ENCODE measurements at regions not wholly inside any gene's neighbourhood (a gene's known extent, or its start where the extent isn't known, plus 50 kb on each side); places are given as distances from the start of the nearest gene placed in this dataset.

GRCh38 chr6:165944002-165944466 lies 223.6 kb downstream of the TBXT start:
- no peak for DNase-seq

- no peak for DNase-seq
These were observed 225.9 kb downstream of the TBXT start for GRCh38 chr6:165941786-165942185.

DNA sequence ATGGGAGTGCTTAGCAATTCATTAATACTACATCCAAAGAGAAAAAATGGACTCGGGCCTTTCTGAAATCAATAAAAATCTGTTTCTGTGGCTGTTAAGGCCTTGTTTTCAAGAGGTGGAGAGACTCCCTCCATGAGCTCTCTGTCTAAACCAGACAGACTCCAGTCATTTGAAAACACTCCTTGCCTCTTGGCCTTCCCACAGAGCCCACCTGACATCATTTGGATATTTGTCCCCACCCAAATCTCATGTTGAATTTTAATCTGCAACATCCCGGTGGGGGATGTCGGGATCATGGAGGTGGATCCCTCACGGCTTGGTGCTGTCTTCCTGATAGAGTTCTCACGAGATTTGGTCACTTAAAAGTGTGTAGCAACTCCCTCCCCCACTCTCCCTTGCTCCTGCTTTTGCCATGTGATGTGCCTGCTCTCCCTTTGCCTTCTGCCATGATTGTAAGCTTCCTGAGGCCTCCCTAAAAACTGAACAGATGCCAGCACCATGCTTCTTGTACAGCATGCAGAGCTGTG lies 226.3 kb downstream of the TBXT start:
- DNase-seq, result no peak

- DNase-seq, result no peak
These were observed 227.3 kb downstream of the TBXT start for GRCh38 chr6:165940366-165940765.

DNA sequence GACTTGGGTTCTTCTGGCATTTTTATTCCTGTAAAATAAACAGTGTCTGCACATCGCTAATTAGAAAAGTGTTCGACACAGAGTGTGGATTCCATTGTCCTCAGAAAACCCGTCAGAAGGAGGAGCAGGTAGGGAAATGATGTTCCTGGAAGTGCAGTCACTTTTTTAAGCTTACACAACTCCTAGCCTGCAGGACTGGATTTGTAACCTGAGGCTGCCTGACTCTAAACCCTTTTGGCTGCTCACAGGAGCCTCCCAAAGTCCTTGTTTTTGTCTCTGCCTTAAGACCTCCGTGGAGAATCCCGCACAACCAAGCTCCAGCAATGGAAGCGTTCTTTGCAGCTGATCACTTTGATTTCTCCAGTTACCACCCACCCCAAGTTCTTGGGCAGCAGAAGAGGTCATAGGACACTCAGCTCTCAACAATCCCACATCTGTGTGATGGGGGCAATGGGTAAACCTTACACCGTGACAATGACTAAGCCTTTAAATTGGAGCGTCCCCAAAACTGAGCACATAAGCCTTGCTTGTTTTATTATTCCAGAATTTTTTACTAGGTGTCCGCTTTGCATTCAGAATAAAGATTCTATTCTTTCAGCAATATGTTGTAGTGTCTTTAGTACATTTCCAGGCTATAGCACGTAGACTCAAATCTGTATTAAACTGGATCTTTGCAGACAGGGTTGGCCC lies 227.9 kb downstream of the TBXT start:
- no peak for DNase-seq

DNA sequence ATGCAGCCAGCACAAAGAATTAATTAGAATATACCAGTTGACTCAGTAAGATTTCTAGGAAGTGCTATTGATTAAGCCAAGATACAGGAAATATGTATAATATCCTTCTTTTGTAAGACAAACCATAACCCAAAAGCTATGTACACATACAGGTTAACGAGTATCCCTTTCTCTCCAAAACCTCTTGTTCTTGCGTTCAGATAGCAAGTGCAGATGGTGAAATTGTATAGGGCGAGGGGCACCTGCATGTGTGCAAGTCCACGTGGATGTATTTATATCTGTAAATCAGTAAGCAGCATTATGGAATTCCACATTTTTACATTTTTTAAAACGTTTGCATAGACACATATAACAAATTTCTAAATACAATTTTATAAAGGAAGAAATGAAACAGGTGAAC lies 228.6 kb downstream of the TBXT start:
- no peak for DNase-seq

DNA sequence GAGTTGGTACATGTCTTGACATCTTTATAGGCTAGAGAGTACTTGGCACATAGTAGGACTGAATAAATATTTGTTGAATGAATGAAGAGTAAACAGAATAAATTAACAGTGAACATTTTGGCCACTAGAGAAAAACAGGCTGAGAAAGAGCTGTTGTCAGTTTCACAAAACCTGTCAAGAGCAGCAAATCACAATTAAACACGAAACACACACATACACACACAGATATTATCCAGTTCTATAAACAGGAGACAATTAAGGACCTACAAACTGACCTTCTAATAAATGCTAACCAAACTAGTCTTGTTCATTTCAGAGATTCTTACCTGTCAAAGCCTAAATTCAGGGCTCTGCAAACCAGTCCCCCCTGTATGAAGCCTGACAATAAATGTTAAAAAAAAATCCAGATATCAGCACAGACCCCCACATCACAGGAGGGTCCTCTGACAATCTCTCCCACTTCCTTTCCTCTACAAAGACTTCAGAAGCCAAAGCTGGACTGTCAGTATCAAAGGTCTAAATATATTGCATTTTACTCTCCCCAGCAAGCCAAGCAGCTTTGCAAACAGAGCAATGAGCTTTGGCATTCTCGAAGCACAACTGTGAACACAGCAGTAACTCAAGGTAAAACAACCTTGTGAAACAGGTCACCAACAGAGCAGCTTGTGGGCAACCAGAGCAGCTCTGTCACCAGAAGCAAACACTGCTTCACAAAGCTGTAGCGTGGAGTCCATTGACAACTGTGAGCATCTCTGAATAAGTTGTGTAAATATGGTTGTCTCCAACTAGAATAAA lies 229.9 kb downstream of the TBXT start:
- DNase-seq, result no peak

DNA sequence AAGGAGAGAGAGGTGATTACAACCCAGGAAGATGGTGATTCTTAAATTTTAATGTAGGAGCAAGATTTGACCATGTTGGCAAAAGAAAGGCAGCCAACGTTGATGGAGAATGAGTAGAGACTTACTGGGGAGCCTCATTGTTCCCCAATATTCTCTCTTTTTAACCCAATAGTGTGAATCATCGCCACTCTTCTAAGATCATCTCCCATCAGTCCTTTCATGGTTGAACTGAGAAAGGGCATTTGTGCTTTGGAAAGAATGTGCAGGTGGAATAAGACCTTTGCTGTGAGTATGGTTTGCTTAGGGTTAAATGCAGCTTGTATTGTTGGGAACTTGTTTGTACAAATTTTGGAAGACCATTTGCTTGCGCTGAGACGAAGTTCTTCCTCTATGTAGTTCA lies 231.0 kb downstream of the TBXT start:
- no peak for DNase-seq

GRCh38 chr6:165936096-165936495 lies 231.6 kb downstream of the TBXT start:
- no peak for DNase-seq

GRCh38 chr6:165931675-165932074 lies 236.0 kb downstream of the TBXT start:
- DNase-seq, result no peak

DNA sequence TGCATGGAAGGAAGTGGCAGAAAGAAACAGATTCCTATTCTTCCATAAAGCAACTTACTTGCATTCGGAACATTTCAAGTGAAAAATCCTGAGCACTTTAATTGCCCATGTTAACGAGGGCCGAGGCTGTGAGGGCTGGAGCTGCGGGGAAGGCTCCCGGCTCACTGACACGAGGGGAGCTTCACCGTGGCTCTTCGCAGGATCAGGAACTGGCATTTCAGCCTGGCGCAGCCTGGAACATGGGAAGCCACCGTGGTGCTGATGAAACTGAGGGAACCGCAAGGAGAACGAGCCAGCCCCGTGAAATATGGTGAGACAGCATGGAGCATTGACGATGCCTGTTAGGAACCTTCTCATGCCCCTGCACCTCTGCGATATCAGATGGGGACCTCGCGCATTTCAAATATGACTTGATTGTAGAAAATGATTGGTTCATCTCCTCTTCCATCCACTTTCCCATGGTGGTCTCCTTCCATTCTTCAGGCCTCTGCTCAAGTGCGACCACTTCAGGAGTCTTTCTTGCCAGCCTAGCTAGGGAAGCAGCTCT lies 236.9 kb downstream of the TBXT start:
- no peak for DNase-seq

DNA sequence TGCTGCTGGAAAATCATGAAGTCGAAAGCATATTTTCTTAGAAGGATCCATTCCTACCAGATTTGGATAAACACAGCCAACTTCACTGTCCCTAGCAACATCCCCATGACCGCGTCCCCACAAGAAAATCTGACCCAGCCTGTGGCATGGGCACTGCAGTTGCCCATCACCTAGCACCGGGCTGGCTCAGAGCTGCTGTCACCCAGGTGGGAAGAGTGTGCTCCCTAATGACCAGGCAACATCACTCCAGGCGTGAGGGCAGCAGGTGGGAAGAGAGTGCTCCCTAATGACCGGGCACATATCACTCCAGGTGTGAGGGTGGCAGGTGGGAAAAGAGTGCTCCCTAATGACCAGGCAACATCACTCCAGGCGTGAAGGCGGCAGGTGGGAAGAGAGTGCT lies 238.0 kb downstream of the TBXT start:
- DNase-seq, result no peak

- no peak for DNase-seq
These were observed 241.3 kb downstream of the TBXT start for GRCh38 chr6:165926378-165926777.

- DNase-seq, result no peak
These were observed 242.0 kb downstream of the TBXT start for GRCh38 chr6:165925474-165926156.

- DNase-seq, result no peak
These were observed 245.3 kb downstream of the TBXT start for GRCh38 chr6:165922309-165922794.

DNA sequence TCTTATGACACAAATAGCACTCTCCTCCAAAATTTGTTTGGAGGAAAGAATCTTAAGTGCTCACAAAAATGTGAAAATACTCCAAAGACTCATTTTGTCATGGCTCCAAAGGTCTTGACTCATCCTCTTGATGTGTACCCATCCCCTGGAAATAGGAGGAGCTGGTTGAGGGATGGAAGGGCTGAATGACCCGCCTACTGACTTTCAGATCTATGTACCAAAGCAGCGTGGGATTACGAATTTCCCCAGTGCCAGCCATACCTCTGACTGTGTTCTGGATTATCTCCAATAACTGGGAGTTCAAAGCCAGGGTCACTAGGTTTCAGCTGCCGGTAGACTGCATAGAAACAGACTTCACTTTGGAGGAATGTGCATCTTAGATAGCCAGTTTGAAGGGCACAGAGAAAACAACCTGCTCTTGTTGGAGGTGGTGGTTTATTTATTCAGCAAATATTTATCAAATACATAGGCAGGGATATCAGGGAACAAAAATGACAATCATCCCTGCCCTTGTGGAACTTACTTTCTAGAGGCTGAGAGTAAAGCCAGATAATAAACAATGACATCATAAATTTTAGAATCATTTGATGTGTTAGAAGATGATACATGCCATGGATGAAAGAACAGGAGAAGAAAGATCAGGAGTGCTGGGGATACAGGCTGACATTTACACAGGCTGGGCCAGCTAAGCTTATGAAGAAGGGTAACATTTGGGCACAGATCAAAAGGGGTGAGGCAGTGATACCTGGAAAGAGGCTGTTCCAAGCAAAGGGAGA lies 246.6 kb downstream of the TBXT start:
- no peak for DNase-seq

DNA sequence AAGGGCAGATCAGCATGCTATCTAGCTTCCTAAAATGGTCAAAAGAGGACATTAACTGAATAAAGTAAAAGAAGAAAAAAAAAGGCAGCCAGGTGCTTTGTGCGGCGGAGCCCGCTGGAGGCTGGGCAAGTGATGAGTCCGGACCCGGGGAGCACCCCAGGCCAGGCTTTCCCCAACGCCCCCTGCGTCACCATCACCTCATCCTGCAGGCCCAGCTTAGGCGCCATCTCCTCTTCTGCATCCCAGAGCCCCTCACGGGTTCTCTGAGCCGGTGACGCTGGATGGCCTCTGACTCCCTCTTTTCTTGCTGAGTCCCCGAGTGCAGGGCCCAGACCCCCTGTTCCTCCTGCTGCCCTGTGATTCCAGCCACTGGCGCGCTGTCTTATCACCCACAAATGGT lies 250.1 kb downstream of the TBXT start:
- no peak for DNase-seq

DNA sequence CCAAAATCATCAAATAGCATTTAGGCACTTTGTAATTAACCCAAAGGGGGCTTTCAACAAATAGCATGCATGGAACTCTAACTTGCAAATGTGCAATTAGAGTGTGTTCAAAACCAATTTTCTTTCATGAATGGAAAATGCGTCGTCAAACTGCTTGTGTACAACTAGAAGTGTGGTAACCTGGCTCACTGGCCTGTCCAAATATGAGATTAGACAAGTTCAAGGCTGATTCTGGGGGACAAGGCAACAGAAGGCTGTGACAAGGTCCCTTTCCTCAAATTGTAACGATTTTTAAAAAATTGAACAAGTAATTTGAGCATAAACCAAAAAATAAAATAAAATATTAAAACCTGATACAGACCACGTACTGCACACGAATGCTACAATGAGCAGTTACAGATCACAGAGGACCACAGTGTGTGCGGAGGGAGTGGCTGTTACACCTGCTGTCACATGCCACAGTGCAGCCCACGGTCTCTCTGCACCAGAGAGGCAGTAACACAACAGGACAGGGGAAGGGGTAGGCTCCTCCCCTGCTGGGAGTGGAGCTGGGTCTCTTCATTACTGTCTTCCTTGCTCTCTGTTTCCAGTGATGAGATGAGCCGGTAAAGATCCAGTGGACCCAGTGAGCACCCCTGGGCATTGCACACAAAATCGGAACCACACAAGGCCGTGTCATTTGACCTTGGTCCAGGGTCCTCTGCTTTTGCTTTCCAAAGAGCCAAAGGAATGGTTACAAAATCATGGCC lies 252.2 kb upstream of the PDE10A start:
- no peak for DNase-seq

GRCh38 chr6:165913676-165914570 lies 250.9 kb upstream of the PDE10A start:
- DNase-seq, result no peak

Data from occipital lobe (tissue), 1 donor.